WTC11 (cell line): ENCODE measurements at regions not wholly inside any gene's neighbourhood (a gene's known extent, or its start where the extent isn't known, plus 50 kb on each side); places are given as distances from the start of the nearest gene placed in this dataset.

ENCODE experiments used
- ATAC-seq: fragments of 200-7000 bp; cut with Tn5 transposase; 2 replicates; pipeline ENCODE4 v1.10.0; 2021; ENCODE audit warnings: mild to moderate bottlenecking, moderate library complexity
- CTCF ChIA-PET: fragments of 300-600 bp; sonication (Branson Sonifier 250); formaldehyde crosslinking; loops from one replicate; lab custom pipeline; 2021; ENCODE audit warnings: antibody characterized with exemption; lab: Charles Lee
- POLR2A ChIA-PET: fragments of 350-600 bp; sonication (Branson Sonifier 250); formaldehyde crosslinking; loops from one replicate; lab custom pipeline; 2021; ENCODE audit warnings: antibody characterized with exemption; lab: Charles Lee
- DNase-seq: peaks from one replicate; pipeline ENCODE4 v3.0.0; 2021; ENCODE audit warnings: low spot score
- H3K27ac Mint-ChIP-seq: 2 replicates; pipeline ENCODE4 v1.8.0; 2021; ENCODE audit warnings: mixed read lengths
- H3K27me3 Mint-ChIP-seq: 2 replicates; pipeline ENCODE4 v1.8.0; 2021; ENCODE audit warnings: low read depth, mild to moderate bottlenecking, moderate library complexity, mixed read lengths
- H3K36me3 Mint-ChIP-seq: 2 replicates; pipeline ENCODE4 v1.8.0; 2021; ENCODE audit warnings: mixed read lengths
- H3K4me1 Mint-ChIP-seq: 2 replicates; pipeline ENCODE4 v1.8.0; 2022; ENCODE audit warnings: mixed read lengths
- H3K4me3 Mint-ChIP-seq: 2 replicates; pipeline ENCODE4 v1.8.0; 2021; ENCODE audit warnings: mild to moderate bottlenecking, moderate library complexity, mixed read lengths
- H3K9me3 Mint-ChIP-seq: 2 replicates; pipeline ENCODE4 v1.8.0; 2021; ENCODE audit warnings: mixed read lengths
- ELF4 ChIP-seq: sonication (generic); formaldehyde crosslinking; IDR thresholded peaks from 2 replicates; pipeline ENCODE4 v1.8.1; 2022; ENCODE audit warnings: low read depth, mild to moderate bottlenecking, moderate library complexity, missing genetic modification reagents
- GTF2I ChIP-seq: fragments of 250-450 bp; sonication (Bioruptor Pico); conservative IDR thresholded peaks from 2 replicates; pipeline ENCODE4 v1.4.0; 2021; ENCODE audit warnings: mild to moderate bottlenecking
- NFATC4 ChIP-seq: fragments of 250-450 bp; sonication (Bioruptor Pico); IDR thresholded peaks from 2 replicates; pipeline ENCODE4 v1.9.0; 2021; ENCODE audit warnings: mild to moderate bottlenecking
- NFE2L1 ChIP-seq: sonication (generic); formaldehyde crosslinking; IDR thresholded peaks from 2 replicates; pipeline ENCODE4 v1.8.1; 2023; ENCODE audit warnings: missing genetic modification reagents
- NFYB ChIP-seq: sonication (generic); formaldehyde crosslinking; conservative IDR thresholded peaks from 2 replicates; pipeline ENCODE4 v1.8.0; 2022; ENCODE audit warnings: low read depth, missing genetic modification reagents
- OVOL2 ChIP-seq: fragments of 250-450 bp; sonication (Bioruptor Pico); IDR thresholded peaks from 2 replicates; pipeline ENCODE4 v1.9.0; 2021; ENCODE audit warnings: mild to moderate bottlenecking, borderline replicate concordance
- ZNF138 ChIP-seq: sonication (generic); formaldehyde crosslinking; conservative IDR thresholded peaks from 2 replicates; pipeline ENCODE4 v1.8.1; 2022; ENCODE audit warnings: mild to moderate bottlenecking, moderate library complexity, missing genetic modification reagents
- ZNF317 ChIP-seq: sonication (generic); formaldehyde crosslinking; IDR thresholded peaks from 2 replicates; pipeline ENCODE4 v1.8.1; 2023; ENCODE audit warnings: low read depth, mild to moderate bottlenecking, moderate library complexity, missing genetic modification reagents, borderline replicate concordance
- ZNF396 ChIP-seq: fragments of 250-450 bp; sonication (Bioruptor Pico); IDR thresholded peaks from 2 replicates; pipeline ENCODE4 v1.8.0; 2021; ENCODE audit warnings: mild to moderate bottlenecking, moderate library complexity, borderline replicate concordance
- ZNF423 ChIP-seq: fragments of 250-450 bp; sonication (Bioruptor Pico); IDR thresholded peaks from 2 replicates; pipeline ENCODE4 v2.1.2; 2022; ENCODE audit warnings: mild to moderate bottlenecking, moderate library complexity
- TF ChIP-seq, protein P1 (sequence below): sonication (generic); formaldehyde crosslinking; IDR thresholded peaks from 2 replicates; pipeline ENCODE4 v1.8.1; 2023; ENCODE audit warnings: mild to moderate bottlenecking, missing genetic modification reagents, borderline replicate concordance
- TF ChIP-seq, protein P2 (sequence below): sonication (generic); formaldehyde crosslinking; IDR thresholded peaks from 2 replicates; pipeline ENCODE4 v1.8.1; 2023; ENCODE audit warnings: mild to moderate bottlenecking, missing genetic modification reagents, moderate library complexity
- TF ChIP-seq, protein P3 (sequence below): fragments of 250-450 bp; sonication (Bioruptor Pico); IDR thresholded peaks from 2 replicates; pipeline ENCODE4 v1.8.0; 2021; ENCODE audit warnings: mild to moderate bottlenecking
- TF ChIP-seq, protein P4 (sequence below): sonication (generic); formaldehyde crosslinking; conservative IDR thresholded peaks from 2 replicates; pipeline ENCODE4 v1.8.1; 2022; ENCODE audit warnings: mild to moderate bottlenecking, missing genetic modification reagents
- TF ChIP-seq, protein P5 (sequence below): sonication (generic); formaldehyde crosslinking; IDR thresholded peaks from 2 replicates; pipeline ENCODE4 v1.8.0; 2022; ENCODE audit warnings: mild to moderate bottlenecking, missing genetic modification reagents
- TF ChIP-seq, protein P6 (sequence below): sonication (generic); formaldehyde crosslinking; IDR thresholded peaks from 2 replicates; pipeline ENCODE4 v1.8.0; 2023; ENCODE audit warnings: missing genetic modification reagents, mild to moderate bottlenecking, borderline replicate concordance
- TF ChIP-seq, protein P7 (sequence below): sonication (generic); formaldehyde crosslinking; IDR thresholded peaks from 2 replicates; pipeline ENCODE4 v1.8.1; 2022; ENCODE audit warnings: mild to moderate bottlenecking, missing genetic modification reagents, moderate library complexity, borderline replicate concordance
- TF ChIP-seq, protein P8 (sequence below): fragments of 250-450 bp; sonication (Bioruptor Pico); conservative IDR thresholded peaks from 2 replicates; pipeline ENCODE4 v1.9.0; 2021; ENCODE audit warnings: mild to moderate bottlenecking

DNA sequence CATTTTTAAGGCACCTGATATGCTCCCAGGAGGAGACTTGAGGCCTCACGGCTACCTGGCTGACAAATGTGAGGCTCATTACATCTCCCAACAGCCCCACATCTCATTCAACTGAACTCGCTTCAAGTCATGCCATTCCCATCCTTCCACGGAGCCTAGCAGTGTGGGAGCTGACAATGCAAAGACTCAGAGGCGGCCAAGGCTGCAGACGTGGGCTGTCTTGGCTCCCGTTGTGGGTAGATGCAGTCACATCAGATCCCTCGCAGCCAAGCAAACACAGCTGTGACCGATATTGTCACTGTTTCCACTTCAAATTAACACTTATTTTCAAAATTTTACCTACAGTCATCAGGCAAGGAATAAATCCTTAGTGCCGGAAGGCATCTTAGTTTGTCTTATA, 64.0 kb upstream of the TRIB2 start (continued):
- TF ChIP-seq, protein P1, sequence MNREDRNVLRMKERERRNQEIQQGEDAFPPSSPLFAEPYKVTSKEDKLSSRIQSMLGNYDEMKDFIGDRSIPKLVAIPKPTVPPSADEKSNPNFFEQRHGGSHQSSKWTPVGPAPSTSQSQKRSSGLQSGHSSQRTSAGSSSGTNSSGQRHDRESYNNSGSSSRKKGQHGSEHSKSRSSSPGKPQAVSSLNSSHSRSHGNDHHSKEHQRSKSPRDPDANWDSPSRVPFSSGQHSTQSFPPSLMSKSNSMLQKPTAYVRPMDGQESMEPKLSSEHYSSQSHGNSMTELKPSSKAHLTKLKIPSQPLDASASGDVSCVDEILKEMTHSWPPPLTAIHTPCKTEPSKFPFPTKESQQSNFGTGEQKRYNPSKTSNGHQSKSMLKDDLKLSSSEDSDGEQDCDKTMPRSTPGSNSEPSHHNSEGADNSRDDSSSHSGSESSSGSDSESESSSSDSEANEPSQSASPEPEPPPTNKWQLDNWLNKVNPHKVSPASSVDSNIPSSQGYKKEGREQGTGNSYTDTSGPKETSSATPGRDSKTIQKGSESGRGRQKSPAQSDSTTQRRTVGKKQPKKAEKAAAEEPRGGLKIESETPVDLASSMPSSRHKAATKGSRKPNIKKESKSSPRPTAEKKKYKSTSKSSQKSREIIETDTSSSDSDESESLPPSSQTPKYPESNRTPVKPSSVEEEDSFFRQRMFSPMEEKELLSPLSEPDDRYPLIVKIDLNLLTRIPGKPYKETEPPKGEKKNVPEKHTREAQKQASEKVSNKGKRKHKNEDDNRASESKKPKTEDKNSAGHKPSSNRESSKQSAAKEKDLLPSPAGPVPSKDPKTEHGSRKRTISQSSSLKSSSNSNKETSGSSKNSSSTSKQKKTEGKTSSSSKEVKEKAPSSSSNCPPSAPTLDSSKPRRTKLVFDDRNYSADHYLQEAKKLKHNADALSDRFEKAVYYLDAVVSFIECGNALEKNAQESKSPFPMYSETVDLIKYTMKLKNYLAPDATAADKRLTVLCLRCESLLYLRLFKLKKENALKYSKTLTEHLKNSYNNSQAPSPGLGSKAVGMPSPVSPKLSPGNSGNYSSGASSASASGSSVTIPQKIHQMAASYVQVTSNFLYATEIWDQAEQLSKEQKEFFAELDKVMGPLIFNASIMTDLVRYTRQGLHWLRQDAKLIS (CRISPR knock-in tag), result no peak
- TF ChIP-seq, protein P2, sequence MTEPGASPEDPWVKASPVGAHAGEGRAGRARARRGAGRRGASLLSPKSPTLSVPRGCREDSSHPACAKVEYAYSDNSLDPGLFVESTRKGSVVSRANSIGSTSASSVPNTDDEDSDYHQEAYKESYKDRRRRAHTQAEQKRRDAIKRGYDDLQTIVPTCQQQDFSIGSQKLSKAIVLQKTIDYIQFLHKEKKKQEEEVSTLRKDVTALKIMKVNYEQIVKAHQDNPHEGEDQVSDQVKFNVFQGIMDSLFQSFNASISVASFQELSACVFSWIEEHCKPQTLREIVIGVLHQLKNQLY (CRISPR knock-in tag), result no peak
- TF ChIP-seq, protein P3, sequence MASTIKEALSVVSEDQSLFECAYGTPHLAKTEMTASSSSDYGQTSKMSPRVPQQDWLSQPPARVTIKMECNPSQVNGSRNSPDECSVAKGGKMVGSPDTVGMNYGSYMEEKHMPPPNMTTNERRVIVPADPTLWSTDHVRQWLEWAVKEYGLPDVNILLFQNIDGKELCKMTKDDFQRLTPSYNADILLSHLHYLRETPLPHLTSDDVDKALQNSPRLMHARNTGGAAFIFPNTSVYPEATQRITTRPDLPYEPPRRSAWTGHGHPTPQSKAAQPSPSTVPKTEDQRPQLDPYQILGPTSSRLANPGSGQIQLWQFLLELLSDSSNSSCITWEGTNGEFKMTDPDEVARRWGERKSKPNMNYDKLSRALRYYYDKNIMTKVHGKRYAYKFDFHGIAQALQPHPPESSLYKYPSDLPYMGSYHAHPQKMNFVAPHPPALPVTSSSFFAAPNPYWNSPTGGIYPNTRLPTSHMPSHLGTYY (CRISPR knock-in tag), result no peak
- TF ChIP-seq ZNF423 (no peak), ZNF138 (CRISPR knock-in tag) (no peak), ZNF317 (CRISPR knock-in tag) (no peak), OVOL2 (CRISPR knock-in tag) (no peak), ELF4 (CRISPR knock-in tag) (no peak)

DNA sequence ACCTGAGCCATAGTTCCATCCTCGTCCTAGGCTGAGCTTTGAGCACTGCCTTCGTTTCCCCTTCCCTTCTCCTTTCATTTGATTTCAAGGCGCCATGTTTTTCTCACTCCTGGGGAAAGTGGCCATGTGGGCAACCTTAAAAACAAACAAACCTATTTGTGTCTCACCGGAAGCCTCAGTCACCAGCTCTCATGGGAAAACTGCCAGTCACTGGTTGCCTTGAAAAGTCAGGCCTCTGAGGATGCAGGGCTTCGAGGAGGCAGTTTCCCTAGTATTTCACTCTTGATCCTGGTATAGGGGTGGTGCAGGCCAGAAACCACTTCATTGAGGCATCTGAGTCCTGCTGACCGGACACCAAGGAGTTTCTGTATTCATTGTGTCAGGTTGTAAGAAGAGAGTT, 59.2 kb upstream of the TRIB2 start:
- no peak for DNase-seq
- Mint-ChIP-seq H3K4me1 (no peaks in the 10 kb centered on the region), H3K9me3 (peaks cover 5% of the 10 kb centered on the region)
- ChIA-PET CTCF (no interaction called here), POLR2A (no interaction called here)
- TF ChIP-seq, protein P2 (CRISPR knock-in tag), result no peak
- TF ChIP-seq NFE2L1 (no peak), ZNF396 (CRISPR knock-in tag) (no peak), GTF2I (no peak), ZNF423 (no peak), NFYB (CRISPR knock-in tag) (no peak), NFATC4 (CRISPR knock-in tag) (no peak), OVOL2 (CRISPR knock-in tag) (no peak)
- TF ChIP-seq, protein P4, sequence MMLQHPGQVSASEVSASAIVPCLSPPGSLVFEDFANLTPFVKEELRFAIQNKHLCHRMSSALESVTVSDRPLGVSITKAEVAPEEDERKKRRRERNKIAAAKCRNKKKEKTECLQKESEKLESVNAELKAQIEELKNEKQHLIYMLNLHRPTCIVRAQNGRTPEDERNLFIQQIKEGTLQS (CRISPR knock-in tag), result no peak
- TF ChIP-seq, protein P5, sequence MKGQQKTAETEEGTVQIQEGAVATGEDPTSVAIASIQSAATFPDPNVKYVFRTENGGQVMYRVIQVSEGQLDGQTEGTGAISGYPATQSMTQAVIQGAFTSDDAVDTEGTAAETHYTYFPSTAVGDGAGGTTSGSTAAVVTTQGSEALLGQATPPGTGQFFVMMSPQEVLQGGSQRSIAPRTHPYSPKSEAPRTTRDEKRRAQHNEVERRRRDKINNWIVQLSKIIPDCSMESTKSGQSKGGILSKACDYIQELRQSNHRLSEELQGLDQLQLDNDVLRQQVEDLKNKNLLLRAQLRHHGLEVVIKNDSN (CRISPR knock-in tag), result no peak
- TF ChIP-seq, protein P6, sequence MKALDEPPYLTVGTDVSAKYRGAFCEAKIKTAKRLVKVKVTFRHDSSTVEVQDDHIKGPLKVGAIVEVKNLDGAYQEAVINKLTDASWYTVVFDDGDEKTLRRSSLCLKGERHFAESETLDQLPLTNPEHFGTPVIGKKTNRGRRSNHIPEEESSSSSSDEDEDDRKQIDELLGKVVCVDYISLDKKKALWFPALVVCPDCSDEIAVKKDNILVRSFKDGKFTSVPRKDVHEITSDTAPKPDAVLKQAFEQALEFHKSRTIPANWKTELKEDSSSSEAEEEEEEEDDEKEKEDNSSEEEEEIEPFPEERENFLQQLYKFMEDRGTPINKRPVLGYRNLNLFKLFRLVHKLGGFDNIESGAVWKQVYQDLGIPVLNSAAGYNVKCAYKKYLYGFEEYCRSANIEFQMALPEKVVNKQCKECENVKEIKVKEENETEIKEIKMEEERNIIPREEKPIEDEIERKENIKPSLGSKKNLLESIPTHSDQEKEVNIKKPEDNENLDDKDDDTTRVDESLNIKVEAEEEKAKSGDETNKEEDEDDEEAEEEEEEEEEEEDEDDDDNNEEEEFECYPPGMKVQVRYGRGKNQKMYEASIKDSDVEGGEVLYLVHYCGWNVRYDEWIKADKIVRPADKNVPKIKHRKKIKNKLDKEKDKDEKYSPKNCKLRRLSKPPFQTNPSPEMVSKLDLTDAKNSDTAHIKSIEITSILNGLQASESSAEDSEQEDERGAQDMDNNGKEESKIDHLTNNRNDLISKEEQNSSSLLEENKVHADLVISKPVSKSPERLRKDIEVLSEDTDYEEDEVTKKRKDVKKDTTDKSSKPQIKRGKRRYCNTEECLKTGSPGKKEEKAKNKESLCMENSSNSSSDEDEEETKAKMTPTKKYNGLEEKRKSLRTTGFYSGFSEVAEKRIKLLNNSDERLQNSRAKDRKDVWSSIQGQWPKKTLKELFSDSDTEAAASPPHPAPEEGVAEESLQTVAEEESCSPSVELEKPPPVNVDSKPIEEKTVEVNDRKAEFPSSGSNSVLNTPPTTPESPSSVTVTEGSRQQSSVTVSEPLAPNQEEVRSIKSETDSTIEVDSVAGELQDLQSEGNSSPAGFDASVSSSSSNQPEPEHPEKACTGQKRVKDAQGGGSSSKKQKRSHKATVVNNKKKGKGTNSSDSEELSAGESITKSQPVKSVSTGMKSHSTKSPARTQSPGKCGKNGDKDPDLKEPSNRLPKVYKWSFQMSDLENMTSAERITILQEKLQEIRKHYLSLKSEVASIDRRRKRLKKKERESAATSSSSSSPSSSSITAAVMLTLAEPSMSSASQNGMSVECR (CRISPR knock-in tag), result no peak
- TF ChIP-seq, protein P7, sequence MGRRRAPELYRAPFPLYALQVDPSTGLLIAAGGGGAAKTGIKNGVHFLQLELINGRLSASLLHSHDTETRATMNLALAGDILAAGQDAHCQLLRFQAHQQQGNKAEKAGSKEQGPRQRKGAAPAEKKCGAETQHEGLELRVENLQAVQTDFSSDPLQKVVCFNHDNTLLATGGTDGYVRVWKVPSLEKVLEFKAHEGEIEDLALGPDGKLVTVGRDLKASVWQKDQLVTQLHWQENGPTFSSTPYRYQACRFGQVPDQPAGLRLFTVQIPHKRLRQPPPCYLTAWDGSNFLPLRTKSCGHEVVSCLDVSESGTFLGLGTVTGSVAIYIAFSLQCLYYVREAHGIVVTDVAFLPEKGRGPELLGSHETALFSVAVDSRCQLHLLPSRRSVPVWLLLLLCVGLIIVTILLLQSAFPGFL (CRISPR knock-in tag), result no peak
- TF ChIP-seq, protein P8, sequence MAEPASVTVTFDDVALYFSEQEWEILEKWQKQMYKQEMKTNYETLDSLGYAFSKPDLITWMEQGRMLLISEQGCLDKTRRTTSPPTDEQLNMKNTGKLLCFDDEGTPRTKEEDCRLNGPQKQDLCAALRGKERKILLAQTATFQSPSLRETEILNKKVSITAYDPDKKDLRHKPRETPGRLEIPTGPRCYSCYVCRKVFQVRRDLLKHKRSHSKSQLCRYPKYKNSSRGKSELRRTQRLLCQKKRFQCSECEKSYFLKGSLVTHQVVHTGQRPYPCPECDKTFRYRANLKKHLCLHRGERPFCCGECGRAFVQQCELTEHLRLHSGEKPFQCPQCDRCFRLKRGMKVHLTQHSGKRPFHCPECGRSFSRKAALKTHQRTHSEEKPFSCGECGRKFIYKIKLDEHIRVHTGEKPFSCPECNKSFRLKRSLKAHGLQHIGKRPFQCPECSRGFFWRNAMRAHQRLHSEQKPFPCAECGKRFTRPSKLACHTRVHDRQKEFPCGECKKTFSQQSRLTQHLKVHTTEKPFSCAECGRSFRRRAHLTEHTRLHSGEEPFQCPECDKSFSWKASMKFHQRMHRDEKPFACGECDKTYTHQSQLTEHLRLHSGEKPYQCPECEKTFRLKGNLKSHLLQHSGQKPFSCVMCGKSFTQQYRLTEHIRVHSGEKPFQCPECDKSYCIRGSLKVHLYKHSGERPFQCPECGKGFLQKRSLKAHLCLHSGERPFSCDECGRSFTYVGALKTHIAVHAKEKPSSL, result no peak
- TF ChIP-seq, all 79 proteins: peak for 0
- Mint-ChIP-seq H3K4me3 (no peak overlapping the region), H3K27ac (no peak overlapping the region), H3K27me3 (no peaks in the 10 kb centered on the region), H3K36me3 (no peaks in the 10 kb centered on the region)
- ATAC-seq, result no peak
